ENCODE measurements at regions not wholly inside any gene's neighbourhood (a gene's known extent, or its start where the extent isn't known, plus 50 kb on each side); places are given as distances from the start of the nearest gene placed in this dataset.

- H3K36me3 Mint-ChIP-seq (ENCODE audit: insufficient read depth, unreplicated experiment), result no peaks in the 10 kb centered on the region
- no peak overlapping the region for H3K27ac Mint-ChIP-seq (ENCODE audit: unreplicated experiment)
- no peak overlapping the region for H3K4me3 Mint-ChIP-seq (ENCODE audit: low read depth, unreplicated experiment)
- no peak for TF ChIP-seq CTCF (IDR thresholded peaks at IDR 0.05; ENCODE audit: unreplicated experiment)
- BruUV-seq (replicated peaks), result no TSS peak
- CTCF ChIA-PET, result no interaction called here
- DNase-seq, result no peak
- H3K4me1 Mint-ChIP-seq (ENCODE audit: low read depth, unreplicated experiment), result no peaks in the 10 kb centered on the region
- H3K9me3 Mint-ChIP-seq (ENCODE audit: low read depth, unreplicated experiment), result no peaks in the 10 kb centered on the region
- H3K27me3 Mint-ChIP-seq (ENCODE audit: unreplicated experiment), result no peaks in the 10 kb centered on the region
- intact Hi-C loops (cut with micrococcal nuclease; ENCODE audit: unreplicated experiment), result no loop called here
These were observed 521.2 kb upstream of the IMPG1 start for GRCh38 chr6:76593668-76594067.

GRCh38 chr6:76592566-76592965 is 520.1 kb upstream of the IMPG1 start:
- intact Hi-C loops (cut with micrococcal nuclease; ENCODE audit: unreplicated experiment), result no loop called here
- CTCF ChIA-PET, result no interaction called here
- H3K27ac Mint-ChIP-seq (ENCODE audit: unreplicated experiment), result no peak overlapping the region
- H3K27me3 Mint-ChIP-seq (ENCODE audit: unreplicated experiment), result no peaks in the 10 kb centered on the region
- H3K36me3 Mint-ChIP-seq (ENCODE audit: insufficient read depth, unreplicated experiment), result no peaks in the 10 kb centered on the region
- H3K9me3 Mint-ChIP-seq (ENCODE audit: low read depth, unreplicated experiment), result no peaks in the 10 kb centered on the region
- H3K4me1 Mint-ChIP-seq (ENCODE audit: low read depth, unreplicated experiment), result no peaks in the 10 kb centered on the region
- no peak overlapping the region for H3K4me3 Mint-ChIP-seq (ENCODE audit: low read depth, unreplicated experiment)
- no TSS peak for BruUV-seq (replicated peaks)
- no peak for TF ChIP-seq CTCF (IDR thresholded peaks at IDR 0.05; ENCODE audit: unreplicated experiment)
- DNase-seq, result no peak

- CTCF ChIA-PET, result no interaction called here
- Mint-ChIP-seq H3K4me1 (ENCODE audit: low read depth, unreplicated experiment) (no peaks in the 10 kb centered on the region), H3K4me3 (ENCODE audit: low read depth, unreplicated experiment) (no peak overlapping the region), H3K27me3 (ENCODE audit: unreplicated experiment) (no peaks in the 10 kb centered on the region), H3K36me3 (ENCODE audit: insufficient read depth, unreplicated experiment) (no peaks in the 10 kb centered on the region), H3K9me3 (ENCODE audit: low read depth, unreplicated experiment) (no peaks in the 10 kb centered on the region), H3K27ac (ENCODE audit: unreplicated experiment) (no peak overlapping the region)
- no peak for DNase-seq
- intact Hi-C loops (cut with micrococcal nuclease; ENCODE audit: unreplicated experiment), result no loop called here
- no peak for TF ChIP-seq CTCF (IDR thresholded peaks at IDR 0.05; ENCODE audit: unreplicated experiment)
- no TSS peak for BruUV-seq (replicated peaks)
These were observed 514.8 kb upstream of the IMPG1 start for GRCh38 chr6:76587271-76587670.

GRCh38 chr6:76584121-76584520 is 511.7 kb upstream of the IMPG1 start:
- Mint-ChIP-seq H3K4me1 (ENCODE audit: low read depth, unreplicated experiment) (no peaks in the 10 kb centered on the region), H3K27ac (ENCODE audit: unreplicated experiment) (no peak overlapping the region), H3K36me3 (ENCODE audit: insufficient read depth, unreplicated experiment) (no peaks in the 10 kb centered on the region), H3K9me3 (ENCODE audit: low read depth, unreplicated experiment) (no peaks in the 10 kb centered on the region), H3K4me3 (ENCODE audit: low read depth, unreplicated experiment) (no peak overlapping the region), H3K27me3 (ENCODE audit: unreplicated experiment) (no peaks in the 10 kb centered on the region)
- CTCF ChIA-PET, result no interaction called here
- DNase-seq, result no peak
- intact Hi-C loops (cut with micrococcal nuclease; ENCODE audit: unreplicated experiment), result no loop called here
- no TSS peak for BruUV-seq (replicated peaks)
- TF ChIP-seq CTCF (IDR thresholded peaks at IDR 0.05; ENCODE audit: unreplicated experiment), result no peak

GRCh38 chr6:76578746-76579145 is 506.3 kb upstream of the IMPG1 start:
- CTCF ChIA-PET, result no interaction called here
- Mint-ChIP-seq H3K27me3 (ENCODE audit: unreplicated experiment) (no peaks in the 10 kb centered on the region), H3K27ac (ENCODE audit: unreplicated experiment) (no peak overlapping the region), H3K4me3 (ENCODE audit: low read depth, unreplicated experiment) (no peak overlapping the region), H3K4me1 (ENCODE audit: low read depth, unreplicated experiment) (no peaks in the 10 kb centered on the region), H3K36me3 (ENCODE audit: insufficient read depth, unreplicated experiment) (no peaks in the 10 kb centered on the region), H3K9me3 (ENCODE audit: low read depth, unreplicated experiment) (no peaks in the 10 kb centered on the region)
- intact Hi-C loops (cut with micrococcal nuclease; ENCODE audit: unreplicated experiment), result no loop called here
- BruUV-seq (replicated peaks), result no TSS peak
- no peak for TF ChIP-seq CTCF (IDR thresholded peaks at IDR 0.05; ENCODE audit: unreplicated experiment)
- DNase-seq, result no peak

All from Calu3 (cell line).